ENCODE measurements at regions not wholly inside any gene's neighbourhood (a gene's known extent, or its start where the extent isn't known, plus 50 kb on each side); places are given as distances from the start of the nearest gene placed in this dataset.

DNA sequence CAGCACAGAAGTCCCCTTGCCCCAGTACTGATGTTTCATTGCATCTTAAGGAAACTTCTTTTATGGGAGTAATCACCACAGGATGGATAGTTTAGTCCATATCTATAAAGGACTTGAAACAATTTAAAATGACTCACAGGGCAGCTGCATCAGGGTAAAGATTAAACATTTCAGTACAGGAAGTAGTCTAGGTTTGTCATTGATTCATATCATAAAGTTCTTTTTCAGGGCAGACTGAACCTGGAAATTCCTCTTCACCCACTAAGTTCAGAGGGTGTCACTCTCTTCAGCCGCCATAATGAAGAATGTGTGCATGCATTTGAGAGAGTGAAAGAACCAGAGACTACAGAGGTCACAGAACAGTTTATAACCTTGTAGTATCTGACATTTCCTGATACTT lies 296.3 kb upstream of the JAG1 start:
- H3K27ac Mint-ChIP-seq = no peak overlapping the region
- H3K36me3 Mint-ChIP-seq (ENCODE audit: low read depth) = no peaks in the 10 kb centered on the region
- Histone ChIP-seq H3K9me2 (ENCODE audit: insufficient read depth) (peaks cover 17% of the 10 kb centered on the region), H3K79me2 (replicated peaks; ENCODE audit: insufficient read depth) (no peaks in the 10 kb centered on the region), H3K36me3 (ENCODE audit: insufficient read depth) (no peaks in the 10 kb centered on the region), H3K27ac (ENCODE audit: low read depth) (no peak overlapping the region), H3K4me2 (no peak overlapping the region), H2AFZ (no peak overlapping the region), H3K27me3 (ENCODE audit: insufficient read depth) (no peaks in the 10 kb centered on the region), H3K4me1 (ENCODE audit: insufficient read depth) (no peaks in the 10 kb centered on the region), H4K20me1 (replicated peaks; ENCODE audit: insufficient read depth) (no peaks in the 10 kb centered on the region), H3K4me3 (no peak overlapping the region), H3F3A (replicated peaks; ENCODE audit: low read depth) (no peaks in the 10 kb centered on the region)
- H3K4me3 Mint-ChIP-seq = no peak overlapping the region
- peaks cover 4% of the 10 kb centered on the region; the same call in 1 of the 3 replicates for H3K4me1 Mint-ChIP-seq
- H3K27me3 Mint-ChIP-seq (ENCODE audit: insufficient read depth, low read depth, poor library complexity) = peaks cover 1% of the 10 kb centered on the region
- no peak for ATAC-seq
- DNase-seq (ENCODE audit: low spot score) = no peak
- H3K9me3 Mint-ChIP-seq = no peaks in the 10 kb centered on the region; the same call in 2 of the 3 replicates
- TF ChIP-seq CREB1 (CRISPR knock-in tag; IDR thresholded peaks at IDR 0.05; ENCODE audit: low read depth) (no peak), ZNF114 (CRISPR knock-in tag; IDR thresholded peaks at IDR 0.05) (no peak), POLR2AphosphoS5 (IDR thresholded peaks at IDR 0.05; ENCODE audit: low read depth) (no peak), JUNB (IDR thresholded peaks at IDR 0.05; ENCODE audit: unreplicated experiment) (no peak), EZH2phosphoT487 (IDR thresholded peaks at IDR 0.05; ENCODE audit: unreplicated experiment) (no peak)
- TF ChIP-seq, protein P1, sequence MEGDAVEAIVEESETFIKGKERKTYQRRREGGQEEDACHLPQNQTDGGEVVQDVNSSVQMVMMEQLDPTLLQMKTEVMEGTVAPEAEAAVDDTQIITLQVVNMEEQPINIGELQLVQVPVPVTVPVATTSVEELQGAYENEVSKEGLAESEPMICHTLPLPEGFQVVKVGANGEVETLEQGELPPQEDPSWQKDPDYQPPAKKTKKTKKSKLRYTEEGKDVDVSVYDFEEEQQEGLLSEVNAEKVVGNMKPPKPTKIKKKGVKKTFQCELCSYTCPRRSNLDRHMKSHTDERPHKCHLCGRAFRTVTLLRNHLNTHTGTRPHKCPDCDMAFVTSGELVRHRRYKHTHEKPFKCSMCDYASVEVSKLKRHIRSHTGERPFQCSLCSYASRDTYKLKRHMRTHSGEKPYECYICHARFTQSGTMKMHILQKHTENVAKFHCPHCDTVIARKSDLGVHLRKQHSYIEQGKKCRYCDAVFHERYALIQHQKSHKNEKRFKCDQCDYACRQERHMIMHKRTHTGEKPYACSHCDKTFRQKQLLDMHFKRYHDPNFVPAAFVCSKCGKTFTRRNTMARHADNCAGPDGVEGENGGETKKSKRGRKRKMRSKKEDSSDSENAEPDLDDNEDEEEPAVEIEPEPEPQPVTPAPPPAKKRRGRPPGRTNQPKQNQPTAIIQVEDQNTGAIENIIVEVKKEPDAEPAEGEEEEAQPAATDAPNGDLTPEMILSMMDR (conservative IDR thresholded peaks at IDR 0.05; ENCODE audit: low read depth in 2 of 2) = no peak

DNA sequence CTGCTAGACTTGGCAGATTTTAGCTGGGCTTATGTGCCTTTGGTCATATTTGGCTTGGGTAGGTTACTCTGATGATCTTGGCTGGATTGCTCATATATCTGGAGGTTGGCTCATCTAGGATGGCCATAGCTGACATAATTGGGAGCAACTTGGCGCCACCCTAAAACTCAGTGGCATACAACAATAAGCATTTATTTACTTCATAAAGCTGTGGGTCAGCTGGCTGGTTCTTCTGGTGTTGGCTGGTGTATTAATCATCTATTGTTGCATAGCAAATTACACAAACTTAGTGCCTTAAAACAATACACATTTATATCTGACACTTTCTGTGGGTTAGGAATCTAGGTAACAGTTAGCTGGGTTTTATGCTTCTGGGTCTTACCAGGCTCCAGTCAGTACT lies 297.3 kb upstream of the JAG1 start:
- Histone ChIP-seq H3K9me2 (ENCODE audit: insufficient read depth) (peaks cover 10% of the 10 kb centered on the region; the same call in 1 of the 2 replicates), H3K4me1 (ENCODE audit: insufficient read depth) (no peaks in the 10 kb centered on the region), H3K27me3 (ENCODE audit: insufficient read depth) (no peaks in the 10 kb centered on the region), H3K36me3 (ENCODE audit: insufficient read depth) (no peaks in the 10 kb centered on the region), H3K4me2 (no peak overlapping the region), H3F3A (replicated peaks; ENCODE audit: low read depth) (no peaks in the 10 kb centered on the region), H2AFZ (no peak overlapping the region), H3K27ac (ENCODE audit: low read depth) (no peak overlapping the region), H3K4me3 (no peak overlapping the region), H4K20me1 (replicated peaks; ENCODE audit: insufficient read depth) (no peaks in the 10 kb centered on the region), H3K79me2 (replicated peaks; ENCODE audit: insufficient read depth) (no peaks in the 10 kb centered on the region)
- H3K27me3 Mint-ChIP-seq (ENCODE audit: insufficient read depth, low read depth, poor library complexity) = peaks cover 1% of the 10 kb centered on the region
- no peaks in the 10 kb centered on the region for H3K36me3 Mint-ChIP-seq (ENCODE audit: low read depth)
- ATAC-seq (no peak), DNase-seq (ENCODE audit: low spot score) (no peak)
- H3K4me1 Mint-ChIP-seq = peaks cover 4% of the 10 kb centered on the region; the same call in 1 of the 3 replicates
- no peaks in the 10 kb centered on the region; the same call in 2 of the 3 replicates for H3K9me3 Mint-ChIP-seq
- no peak overlapping the region for H3K27ac Mint-ChIP-seq
- H3K4me3 Mint-ChIP-seq = no peak overlapping the region
- TF ChIP-seq, protein P1 (conservative IDR thresholded peaks at IDR 0.05; ENCODE audit: low read depth in 2 of 2) = no peak
- TF ChIP-seq NANOG (IDR thresholded peaks at IDR 0.05; ENCODE audit: borderline replicate concordance) (no peak), CREB1 (CRISPR knock-in tag; IDR thresholded peaks at IDR 0.05; ENCODE audit: low read depth) (no peak), ZNF331 (CRISPR knock-in tag; IDR thresholded peaks at IDR 0.05; ENCODE audit: low read depth) (no peak), ZNF114 (CRISPR knock-in tag; IDR thresholded peaks at IDR 0.05) (no peak)
- TF ChIP-seq, protein P2, sequence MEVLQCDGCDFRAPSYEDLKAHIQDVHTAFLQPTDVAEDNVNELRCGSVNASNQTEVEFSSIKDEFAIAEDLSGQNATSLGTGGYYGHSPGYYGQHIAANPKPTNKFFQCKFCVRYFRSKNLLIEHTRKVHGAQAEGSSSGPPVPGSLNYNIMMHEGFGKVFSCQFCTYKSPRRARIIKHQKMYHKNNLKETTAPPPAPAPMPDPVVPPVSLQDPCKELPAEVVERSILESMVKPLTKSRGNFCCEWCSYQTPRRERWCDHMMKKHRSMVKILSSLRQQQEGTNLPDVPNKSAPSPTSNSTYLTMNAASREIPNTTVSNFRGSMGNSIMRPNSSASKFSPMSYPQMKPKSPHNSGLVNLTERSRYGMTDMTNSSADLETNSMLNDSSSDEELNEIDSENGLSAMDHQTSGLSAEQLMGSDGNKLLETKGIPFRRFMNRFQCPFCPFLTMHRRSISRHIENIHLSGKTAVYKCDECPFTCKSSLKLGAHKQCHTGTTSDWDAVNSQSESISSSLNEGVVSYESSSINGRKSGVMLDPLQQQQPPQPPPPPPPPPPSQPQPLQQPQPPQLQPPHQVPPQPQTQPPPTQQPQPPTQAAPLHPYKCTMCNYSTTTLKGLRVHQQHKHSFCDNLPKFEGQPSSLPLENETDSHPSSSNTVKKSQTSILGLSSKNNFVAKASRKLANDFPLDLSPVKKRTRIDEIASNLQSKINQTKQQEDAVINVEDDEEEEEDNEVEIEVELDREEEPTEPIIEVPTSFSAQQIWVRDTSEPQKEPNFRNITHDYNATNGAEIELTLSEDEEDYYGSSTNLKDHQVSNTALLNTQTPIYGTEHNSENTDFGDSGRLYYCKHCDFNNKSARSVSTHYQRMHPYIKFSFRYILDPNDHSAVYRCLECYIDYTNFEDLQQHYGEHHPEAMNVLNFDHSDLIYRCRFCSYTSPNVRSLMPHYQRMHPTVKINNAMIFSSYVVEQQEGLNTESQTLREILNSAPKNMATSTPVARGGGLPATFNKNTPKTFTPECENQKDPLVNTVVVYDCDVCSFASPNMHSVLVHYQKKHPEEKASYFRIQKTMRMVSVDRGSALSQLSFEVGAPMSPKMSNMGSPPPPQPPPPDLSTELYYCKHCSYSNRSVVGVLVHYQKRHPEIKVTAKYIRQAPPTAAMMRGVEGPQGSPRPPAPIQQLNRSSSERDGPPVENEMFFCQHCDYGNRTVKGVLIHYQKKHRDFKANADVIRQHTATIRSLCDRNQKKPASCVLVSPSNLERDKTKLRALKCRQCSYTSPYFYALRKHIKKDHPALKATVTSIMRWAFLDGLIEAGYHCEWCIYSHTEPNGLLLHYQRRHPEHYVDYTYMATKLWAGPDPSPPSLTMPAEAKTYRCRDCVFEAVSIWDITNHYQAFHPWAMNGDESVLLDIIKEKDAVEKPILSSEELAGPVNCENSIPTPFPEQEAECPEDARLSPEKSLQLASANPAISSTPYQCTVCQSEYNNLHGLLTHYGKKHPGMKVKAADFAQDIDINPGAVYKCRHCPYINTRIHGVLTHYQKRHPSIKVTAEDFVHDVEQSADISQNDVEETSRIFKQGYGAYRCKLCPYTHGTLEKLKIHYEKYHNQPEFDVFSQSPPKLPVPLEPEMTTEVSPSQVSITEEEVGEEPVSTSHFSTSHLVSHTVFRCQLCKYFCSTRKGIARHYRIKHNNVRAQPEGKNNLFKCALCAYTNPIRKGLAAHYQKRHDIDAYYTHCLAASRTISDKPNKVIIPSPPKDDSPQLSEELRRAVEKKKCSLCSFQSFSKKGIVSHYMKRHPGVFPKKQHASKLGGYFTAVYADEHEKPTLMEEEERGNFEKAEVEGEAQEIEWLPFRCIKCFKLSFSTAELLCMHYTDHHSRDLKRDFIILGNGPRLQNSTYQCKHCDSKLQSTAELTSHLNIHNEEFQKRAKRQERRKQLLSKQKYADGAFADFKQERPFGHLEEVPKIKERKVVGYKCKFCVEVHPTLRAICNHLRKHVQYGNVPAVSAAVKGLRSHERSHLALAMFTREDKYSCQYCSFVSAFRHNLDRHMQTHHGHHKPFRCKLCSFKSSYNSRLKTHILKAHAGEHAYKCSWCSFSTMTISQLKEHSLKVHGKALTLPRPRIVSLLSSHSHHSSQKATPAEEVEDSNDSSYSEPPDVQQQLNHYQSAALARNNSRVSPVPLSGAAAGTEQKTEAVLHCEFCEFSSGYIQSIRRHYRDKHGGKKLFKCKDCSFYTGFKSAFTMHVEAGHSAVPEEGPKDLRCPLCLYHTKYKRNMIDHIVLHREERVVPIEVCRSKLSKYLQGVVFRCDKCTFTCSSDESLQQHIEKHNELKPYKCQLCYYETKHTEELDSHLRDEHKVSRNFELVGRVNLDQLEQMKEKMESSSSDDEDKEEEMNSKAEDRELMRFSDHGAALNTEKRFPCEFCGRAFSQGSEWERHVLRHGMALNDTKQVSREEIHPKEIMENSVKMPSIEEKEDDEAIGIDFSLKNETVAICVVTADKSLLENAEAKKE (CRISPR knock-in tag; IDR thresholded peaks at IDR 0.05) = no peak

Measured in GM23338 (cell line).